Activated B cell treated with CpG ODN at 0.5 μM for 24 hours (primary cell): ENCODE measurements at regions not wholly inside any gene's neighbourhood (a gene's known extent, or its start where the extent isn't known, plus 50 kb on each side); places are given as distances from the start of the nearest gene placed in this dataset.

Experiments used
- ATAC-seq: fragments of 200-7000 bp; cut with Tn5 transposase; one replicate; pipeline ENCODE4 v1.10.0; 2021; ENCODE audit warnings: low read depth, mild to moderate bottlenecking, moderate library complexity
- CTCF ChIA-PET: fragments of 350-600 bp; sonication (Branson Sonifier 250); formaldehyde crosslinking; loops from one replicate; lab custom pipeline; 2021; ENCODE audit warnings: antibody characterized with exemption; lab: Charles Lee
- POLR2A ChIA-PET: fragments of 350-600 bp; sonication (Branson Sonifier 250); formaldehyde crosslinking; loops from one replicate; lab custom pipeline; 2021; ENCODE audit warnings: antibody characterized with exemption; lab: Charles Lee
- DNase-seq: peaks from one replicate; pipeline ENCODE4 v3.0.0; 2022
- H3K27ac Mint-ChIP-seq: one replicate; pipeline ENCODE4 v1.8.0; 2020; ENCODE audit warnings: mixed read lengths
- H3K27me3 Mint-ChIP-seq: one replicate; pipeline ENCODE4 v1.8.0; 2021; ENCODE audit warnings: mixed read lengths
- H3K36me3 Mint-ChIP-seq: one replicate; pipeline ENCODE4 v1.8.0; 2021; ENCODE audit warnings: low read depth, mixed read lengths
- H3K4me1 Mint-ChIP-seq: one replicate; pipeline ENCODE4 v1.8.0; 2021; ENCODE audit warnings: mixed read lengths
- H3K4me3 Mint-ChIP-seq: one replicate; pipeline ENCODE4 v1.8.0; 2020; ENCODE audit warnings: mild to moderate bottlenecking, mixed read lengths
- H3K9me3 Mint-ChIP-seq: one replicate; pipeline ENCODE4 v1.8.0; 2020; ENCODE audit warnings: mixed read lengths
- intact Hi-C: fragments of 100-400 bp; cut with micrococcal nuclease; formaldehyde crosslinking; loops from one replicate; pipeline ENCODE4 v1.15.1; 2024
- TF ChIP-seq, protein P1 (sequence below): fragments of 200-600 bp; IDR thresholded peaks from one replicate; pipeline ENCODE4 v1.8.0; 2022; ENCODE audit warnings: antibody characterized with exemption, mild to moderate bottlenecking

DNA sequence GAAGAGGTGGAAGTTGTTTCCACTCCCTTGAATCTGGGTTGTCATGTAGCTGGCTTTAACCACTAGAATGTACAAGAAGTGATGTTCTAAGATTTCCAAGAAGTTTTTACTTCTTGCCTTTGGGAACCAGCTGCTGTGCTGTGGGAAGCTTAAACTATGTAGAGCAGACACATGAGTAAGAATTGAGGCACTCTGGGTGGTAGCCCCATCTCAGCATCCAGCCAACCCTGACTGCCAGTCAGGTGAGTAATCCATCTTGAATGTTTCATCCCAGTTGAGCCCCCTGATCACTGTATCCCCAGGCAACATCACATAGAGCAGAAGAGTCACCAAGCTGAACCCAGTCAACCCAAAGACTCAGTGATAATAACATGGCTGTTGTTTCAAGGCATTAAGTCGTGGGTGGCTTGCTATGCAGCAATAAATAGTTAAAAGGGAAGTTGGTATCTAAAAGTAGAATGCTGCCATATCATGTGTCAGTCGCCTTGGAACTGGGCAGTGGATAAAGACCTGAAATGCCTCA lies 62.8 kb upstream of the GPR139 start:
- Mint-ChIP-seq H3K27me3 (no peaks in the 10 kb centered on the region), H3K27ac (no peak overlapping the region), H3K4me3 (no peak overlapping the region), H3K36me3 (no peaks in the 10 kb centered on the region), H3K4me1 (no peaks in the 10 kb centered on the region), H3K9me3 (peaks cover 8% of the 10 kb centered on the region)
- ChIA-PET POLR2A (no interaction called here), CTCF (no interaction called here)
- ATAC-seq (no peak), DNase-seq (no peak)
- TF ChIP-seq, protein P1, sequence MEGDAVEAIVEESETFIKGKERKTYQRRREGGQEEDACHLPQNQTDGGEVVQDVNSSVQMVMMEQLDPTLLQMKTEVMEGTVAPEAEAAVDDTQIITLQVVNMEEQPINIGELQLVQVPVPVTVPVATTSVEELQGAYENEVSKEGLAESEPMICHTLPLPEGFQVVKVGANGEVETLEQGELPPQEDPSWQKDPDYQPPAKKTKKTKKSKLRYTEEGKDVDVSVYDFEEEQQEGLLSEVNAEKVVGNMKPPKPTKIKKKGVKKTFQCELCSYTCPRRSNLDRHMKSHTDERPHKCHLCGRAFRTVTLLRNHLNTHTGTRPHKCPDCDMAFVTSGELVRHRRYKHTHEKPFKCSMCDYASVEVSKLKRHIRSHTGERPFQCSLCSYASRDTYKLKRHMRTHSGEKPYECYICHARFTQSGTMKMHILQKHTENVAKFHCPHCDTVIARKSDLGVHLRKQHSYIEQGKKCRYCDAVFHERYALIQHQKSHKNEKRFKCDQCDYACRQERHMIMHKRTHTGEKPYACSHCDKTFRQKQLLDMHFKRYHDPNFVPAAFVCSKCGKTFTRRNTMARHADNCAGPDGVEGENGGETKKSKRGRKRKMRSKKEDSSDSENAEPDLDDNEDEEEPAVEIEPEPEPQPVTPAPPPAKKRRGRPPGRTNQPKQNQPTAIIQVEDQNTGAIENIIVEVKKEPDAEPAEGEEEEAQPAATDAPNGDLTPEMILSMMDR, result no peak
- intact Hi-C loops, result no loop called here

DNA sequence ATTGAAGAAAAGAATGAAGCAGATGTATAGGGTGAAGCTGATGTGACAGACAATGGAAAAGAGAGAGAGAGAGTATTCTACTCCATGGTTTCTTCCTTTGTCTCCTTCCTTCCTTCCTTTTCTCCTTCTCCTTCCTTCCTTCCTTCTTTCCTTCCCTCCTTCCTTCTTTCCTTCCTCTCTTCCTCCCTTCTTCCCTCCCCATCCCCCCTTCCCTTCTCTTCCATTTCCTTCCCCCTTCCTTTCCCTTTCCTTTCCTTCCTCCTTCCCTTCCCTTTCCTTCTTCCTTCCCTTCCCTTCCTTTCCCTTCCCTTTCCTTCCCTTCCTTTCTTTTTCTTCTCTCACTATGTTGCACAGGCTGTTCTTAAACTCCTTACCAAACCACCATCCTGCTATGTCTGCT lies 55.7 kb upstream of the GPR139 start:
- Mint-ChIP-seq H3K4me3 (no peak overlapping the region), H3K9me3 (peaks cover 20% of the 10 kb centered on the region), H3K27ac (no peak overlapping the region), H3K27me3 (no peaks in the 10 kb centered on the region), H3K4me1 (no peaks in the 10 kb centered on the region), H3K36me3 (no peaks in the 10 kb centered on the region)
- POLR2A ChIA-PET, result no interaction called here
- TF ChIP-seq, protein P1, result no peak
- CTCF ChIA-PET, result no interaction called here
- no peak for ATAC-seq
- intact Hi-C loops, result no loop called here
- no peak for DNase-seq
